Choroid plexus epithelial cell (primary cell): ENCODE measurements at regions not wholly inside any gene's neighbourhood (a gene's known extent, or its start where the extent isn't known, plus 50 kb on each side); places are given as distances from the start of the nearest gene placed in this dataset.
A peak's percentile ranks its signal among the peaks of the same experiment; 100 is the strongest.

Experiments used
- DNase-seq: peaks from one replicate; pipeline ENCODE4 v3.0.0-alpha.2; 2010; ENCODE audit warnings: low read depth
- H3K4me3 ChIP-seq: 2 replicates; pipeline ENCODE4 v1.5.1; 2011; ENCODE audit warnings: low read depth, mild to moderate bottlenecking, control low read depth, low read length, moderate library complexity
- TF ChIP-seq, protein P1 (sequence below): conservative IDR thresholded peaks from 2 replicates; pipeline ENCODE4 v1.5.1; 2011; ENCODE audit warnings: low read depth, mild to moderate bottlenecking, control low read depth, inconsistent platforms, low read length, moderate library complexity

- peak overlapping the region; percentile 77 for H3K4me3 ChIP-seq
- peak; percentile 30 for DNase-seq
- TF ChIP-seq, protein P1, sequence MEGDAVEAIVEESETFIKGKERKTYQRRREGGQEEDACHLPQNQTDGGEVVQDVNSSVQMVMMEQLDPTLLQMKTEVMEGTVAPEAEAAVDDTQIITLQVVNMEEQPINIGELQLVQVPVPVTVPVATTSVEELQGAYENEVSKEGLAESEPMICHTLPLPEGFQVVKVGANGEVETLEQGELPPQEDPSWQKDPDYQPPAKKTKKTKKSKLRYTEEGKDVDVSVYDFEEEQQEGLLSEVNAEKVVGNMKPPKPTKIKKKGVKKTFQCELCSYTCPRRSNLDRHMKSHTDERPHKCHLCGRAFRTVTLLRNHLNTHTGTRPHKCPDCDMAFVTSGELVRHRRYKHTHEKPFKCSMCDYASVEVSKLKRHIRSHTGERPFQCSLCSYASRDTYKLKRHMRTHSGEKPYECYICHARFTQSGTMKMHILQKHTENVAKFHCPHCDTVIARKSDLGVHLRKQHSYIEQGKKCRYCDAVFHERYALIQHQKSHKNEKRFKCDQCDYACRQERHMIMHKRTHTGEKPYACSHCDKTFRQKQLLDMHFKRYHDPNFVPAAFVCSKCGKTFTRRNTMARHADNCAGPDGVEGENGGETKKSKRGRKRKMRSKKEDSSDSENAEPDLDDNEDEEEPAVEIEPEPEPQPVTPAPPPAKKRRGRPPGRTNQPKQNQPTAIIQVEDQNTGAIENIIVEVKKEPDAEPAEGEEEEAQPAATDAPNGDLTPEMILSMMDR: no peak
Observed at GRCh38 chr14:89618330-89618708, 201.3 kb upstream of the FOXN3 start.

GRCh38 chr14:89617481-89618329 is 200.7 kb upstream of the FOXN3 start:
- peak overlapping the region; percentile 77 for H3K4me3 ChIP-seq
- DNase-seq: peak; percentile 66
- TF ChIP-seq, protein P1: no peak

DNA sequence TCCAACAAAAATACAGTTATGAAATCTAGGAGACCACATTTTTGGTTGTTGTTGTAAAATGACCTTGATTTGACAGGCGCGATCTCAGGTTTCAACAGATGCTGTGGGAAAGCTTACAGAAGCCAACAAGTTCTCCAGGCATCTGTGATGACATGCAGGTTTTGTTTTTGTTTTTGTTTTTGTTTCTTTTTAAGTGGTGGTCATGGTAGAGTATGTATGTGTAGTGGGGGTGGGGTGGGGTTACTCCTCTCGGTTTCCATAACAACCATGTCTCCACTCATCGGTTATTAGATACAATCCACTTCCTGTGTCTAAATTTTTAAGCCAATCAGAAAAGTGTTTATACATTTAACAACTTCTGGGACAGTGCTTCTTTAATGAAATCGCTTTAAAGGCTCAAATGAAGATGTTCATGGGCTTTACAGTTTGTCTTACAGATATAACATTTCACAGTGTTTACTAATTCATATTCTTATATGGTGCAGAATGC is 199.9 kb upstream of the FOXN3 start:
- no peak overlapping the region for H3K4me3 ChIP-seq
- DNase-seq: peak; percentile 77
- TF ChIP-seq, protein P1: no peak

GRCh38 chr14:89616425-89616824 is 199.4 kb upstream of the FOXN3 start:
- H3K4me3 ChIP-seq: no peak overlapping the region

DNA sequence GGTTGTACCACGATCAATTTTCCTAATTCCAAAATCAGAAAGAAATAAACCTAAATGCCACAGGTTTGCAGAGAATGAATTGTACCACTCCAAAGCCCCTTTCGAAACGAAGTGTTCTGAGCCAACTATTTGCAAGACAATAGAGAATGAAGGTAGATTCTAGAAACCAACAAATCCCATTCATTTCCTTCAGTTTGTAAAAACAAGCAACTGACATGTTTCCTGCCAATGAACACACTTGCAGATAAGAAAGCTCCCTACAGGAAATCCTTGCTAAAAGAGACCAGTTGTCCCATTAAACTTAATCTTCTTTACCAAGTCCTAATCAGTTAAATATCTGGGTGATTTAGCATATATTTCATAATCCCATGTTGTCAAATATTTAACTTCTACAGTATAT is 198.4 kb upstream of the FOXN3 start:
- TF ChIP-seq, protein P1: no peak
- DNase-seq: peak; percentile 40
- H3K4me3 ChIP-seq: no peak overlapping the region

More at GRCh38 chr14:89616425-89616824, 199.4 kb upstream of the FOXN3 start:
- TF ChIP-seq, protein P1: no peak
- DNase-seq: no peak

DNA sequence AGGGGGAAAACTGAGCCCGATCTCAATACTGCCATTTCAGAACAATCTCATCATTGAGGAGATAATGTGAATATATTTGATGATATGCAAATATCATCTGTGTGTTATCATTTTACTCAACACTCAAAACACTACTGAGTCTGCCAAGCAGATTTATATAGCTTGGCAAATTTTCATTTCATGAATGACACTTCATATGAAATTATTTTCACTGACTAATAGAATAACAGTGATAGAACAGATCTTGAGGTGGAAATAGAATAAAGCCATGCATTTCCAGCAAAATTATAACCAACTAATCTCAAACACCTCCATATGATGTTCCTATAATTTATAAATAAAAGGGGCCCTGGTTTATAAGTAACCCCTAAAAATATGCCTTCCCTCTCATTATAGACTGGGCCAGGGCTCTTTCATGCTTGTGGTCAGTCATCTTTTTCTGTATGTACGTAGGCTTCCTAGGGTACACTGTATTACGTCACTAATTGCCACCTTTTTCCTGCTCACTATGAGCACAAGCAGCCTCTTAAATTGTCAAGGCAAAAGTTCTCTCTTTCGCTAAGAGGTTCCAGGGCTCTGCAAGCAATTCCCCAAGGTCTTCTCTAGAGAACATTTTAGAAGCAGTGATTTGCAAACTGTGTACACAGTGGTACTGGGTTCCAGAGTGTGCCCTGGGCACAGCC is 197.1 kb upstream of the FOXN3 start:
- TF ChIP-seq, protein P1: no peak
- DNase-seq: no peak
- no peak overlapping the region for H3K4me3 ChIP-seq
